Activated CD8-positive, alpha-beta T cell treated with anti-CD3 and anti-CD28 coated beads for 36 hours (primary cell): ENCODE measurements at regions not wholly inside any gene's neighbourhood (a gene's known extent, or its start where the extent isn't known, plus 50 kb on each side); places are given as distances from the start of the nearest gene placed in this dataset.

Experiments
- ATAC-seq: fragments of 200-7000 bp; cut with Tn5 transposase; one replicate; pipeline ENCODE4 v1.10.0; 2021; ENCODE audit warnings: mild to moderate bottlenecking, moderate library complexity
- CTCF ChIA-PET: fragments of 350-600 bp; sonication (Branson Sonifier 250); formaldehyde crosslinking; loops from one replicate; lab custom pipeline; 2021; ENCODE audit warnings: antibody characterized with exemption; lab: Charles Lee
- POLR2A ChIA-PET: fragments of 350-600 bp; sonication (Branson Sonifier 250); formaldehyde crosslinking; loops from one replicate; lab custom pipeline; 2021; ENCODE audit warnings: antibody characterized with exemption; lab: Charles Lee
- DNase-seq: peaks from one replicate; pipeline ENCODE4 v3.0.0-alpha.2; 2020
- H3K27ac Mint-ChIP-seq: one replicate; pipeline ENCODE4 v1.8.0; 2021; ENCODE audit warnings: mild to moderate bottlenecking, mixed read lengths
- H3K27me3 Mint-ChIP-seq: one replicate; pipeline ENCODE4 v1.8.0; 2021; ENCODE audit warnings: mixed read lengths
- H3K36me3 Mint-ChIP-seq: one replicate; pipeline ENCODE4 v1.8.0; 2021; ENCODE audit warnings: low read depth, mixed read lengths
- H3K4me1 Mint-ChIP-seq: one replicate; pipeline ENCODE4 v1.8.0; 2021; ENCODE audit warnings: low read depth, mixed read lengths
- H3K4me3 Mint-ChIP-seq: one replicate; pipeline ENCODE4 v1.8.0; 2021; ENCODE audit warnings: mild to moderate bottlenecking, moderate library complexity, mixed read lengths
- H3K9me3 Mint-ChIP-seq: one replicate; pipeline ENCODE4 v1.8.0; 2021; ENCODE audit warnings: mixed read lengths
- CTCF ChIP-seq: fragments of 200-600 bp; IDR thresholded peaks from one replicate; pipeline ENCODE4 v1.8.0; 2022; ENCODE audit warnings: antibody characterized with exemption, mild to moderate bottlenecking
- intact Hi-C: fragments of 100-400 bp; cut with micrococcal nuclease; formaldehyde crosslinking; loops from one replicate; pipeline ENCODE4 v1.10.0; 2022

- no peak overlapping the region for H3K4me3 Mint-ChIP-seq
- ATAC-seq (no peak), DNase-seq (no peak)
- intact Hi-C loops: no loop called here
- H3K4me1 Mint-ChIP-seq: no peaks in the 10 kb centered on the region
- no peaks in the 10 kb centered on the region for H3K27me3 Mint-ChIP-seq
- no peaks in the 10 kb centered on the region for H3K9me3 Mint-ChIP-seq
- H3K27ac Mint-ChIP-seq: no peak overlapping the region
- TF ChIP-seq CTCF: no peak
- CTCF ChIA-PET: no interaction called here
- POLR2A ChIA-PET: no interaction called here
- no peaks in the 10 kb centered on the region for H3K36me3 Mint-ChIP-seq
Measured at GRCh38 chr15:97087006-97087741, 756.7 kb downstream of the NR2F2 start.

GRCh38 chr15:97091093-97091492 lies 760.6 kb downstream of the NR2F2 start:
- ChIA-PET POLR2A (no interaction called here), CTCF (no interaction called here)

GRCh38 chr15:97092656-97093055 lies 762.2 kb downstream of the NR2F2 start:
- no peak for TF ChIP-seq CTCF
- H3K27me3 Mint-ChIP-seq: no peaks in the 10 kb centered on the region
- H3K36me3 Mint-ChIP-seq: no peaks in the 10 kb centered on the region
- intact Hi-C loops: no loop called here
- DNase-seq (no peak), ATAC-seq (no peak)
- peaks cover 3% of the 10 kb centered on the region for H3K9me3 Mint-ChIP-seq
- ChIA-PET POLR2A (no interaction called here), CTCF (interaction anchor here (1.1 kb wide), 1 partner anchor 968 kb away, joined by 4 read pairs; no protein-coding TSS in a partner anchor)
- H3K4me3 Mint-ChIP-seq: no peak overlapping the region
- no peaks in the 10 kb centered on the region for H3K4me1 Mint-ChIP-seq
- no peak overlapping the region for H3K27ac Mint-ChIP-seq

More at GRCh38 chr15:97091093-97091492, 760.6 kb downstream of the NR2F2 start:
- ATAC-seq (no peak), DNase-seq (no peak)
- intact Hi-C loops: no loop called here
- H3K27ac Mint-ChIP-seq: no peak overlapping the region
- no peak for TF ChIP-seq CTCF
- no peak overlapping the region for H3K4me3 Mint-ChIP-seq
- no peaks in the 10 kb centered on the region for H3K4me1 Mint-ChIP-seq
- no peaks in the 10 kb centered on the region for H3K9me3 Mint-ChIP-seq
- no peaks in the 10 kb centered on the region for H3K27me3 Mint-ChIP-seq
- no peaks in the 10 kb centered on the region for H3K36me3 Mint-ChIP-seq

- CTCF ChIA-PET: no interaction called here
- no peaks in the 10 kb centered on the region for H3K27me3 Mint-ChIP-seq
- DNase-seq: no peak
- POLR2A ChIA-PET: no interaction called here
- no peak for TF ChIP-seq CTCF
- H3K27ac Mint-ChIP-seq: no peak overlapping the region
- no peaks in the 10 kb centered on the region for H3K4me1 Mint-ChIP-seq
- no peaks in the 10 kb centered on the region for H3K36me3 Mint-ChIP-seq
- peaks cover 17% of the 10 kb centered on the region for H3K9me3 Mint-ChIP-seq
- intact Hi-C loops: no loop called here
- no peak overlapping the region for H3K4me3 Mint-ChIP-seq
- no peak for ATAC-seq
Measured at GRCh38 chr15:97096303-97096835, 765.9 kb downstream of the NR2F2 start.

GRCh38 chr15:97099040-97099439 lies 768.5 kb downstream of the NR2F2 start:
- ChIA-PET CTCF (no interaction called here), POLR2A (no interaction called here)
- intact Hi-C loops: no loop called here
- Mint-ChIP-seq H3K36me3 (no peaks in the 10 kb centered on the region), H3K9me3 (peaks cover 17% of the 10 kb centered on the region), H3K4me1 (no peaks in the 10 kb centered on the region), H3K27me3 (no peaks in the 10 kb centered on the region), H3K27ac (no peak overlapping the region), H3K4me3 (no peak overlapping the region)
- no peak for ATAC-seq
- DNase-seq: no peak
- no peak for TF ChIP-seq CTCF
